MM.1S (cell line): ENCODE measurements at regions not wholly inside any gene's neighbourhood (a gene's known extent, or its start where the extent isn't known, plus 50 kb on each side); places are given as distances from the start of the nearest gene placed in this dataset.
A peak's percentile ranks its signal among the peaks of the same experiment; 100 is the strongest.
"Not testable (repeated sequence)": the region's sequence is repeated elsewhere in the genome, so short reads cannot be mapped to it uniquely, and the experiment has no call there.

Experiments used
- DNase-seq: peaks from one replicate; pipeline ENCODE4 v3.0.0-alpha.2; 2015
- H2AFZ ChIP-seq: fragments of 300-600 bp; sonication (generic); 2 replicates; pipeline ENCODE4 v1.6.0; 2016; ENCODE audit warnings: antibody characterized with exemption, low read length
- H3F3A ChIP-seq: fragments of 300-600 bp; sonication (generic); 2 replicates; pipeline ENCODE4 v1.6.1; 2016; ENCODE audit warnings: mild to moderate bottlenecking, antibody characterized with exemption, low read length, moderate library complexity, mixed read lengths; ENCODE audit not compliant: insufficient read depth
- H3K27ac ChIP-seq: fragments of 300-600 bp; sonication (generic); 2 replicates; pipeline ENCODE4 v1.5.1; 2016; ENCODE audit warnings: mild to moderate bottlenecking, low read length
- H3K27me3 ChIP-seq: fragments of 300-600 bp; sonication (generic); replicated peaks from 2 replicates; pipeline ENCODE4 v1.6.0; 2016; ENCODE audit warnings: low read length; ENCODE audit not compliant: insufficient read depth
- H3K36me3 ChIP-seq: fragments of 300-600 bp; sonication (generic); replicated peaks from 2 replicates; pipeline ENCODE4 v1.6.1; 2016; ENCODE audit warnings: mild to moderate bottlenecking, low read length, mixed read lengths; ENCODE audit not compliant: insufficient read depth
- H3K4me1 ChIP-seq: fragments of 300-600 bp; sonication (generic); 2 replicates; pipeline ENCODE4 v1.6.1; 2016; ENCODE audit warnings: low read length, mixed read lengths
- H3K4me2 ChIP-seq: fragments of 300-600 bp; sonication (generic); 2 replicates; pipeline ENCODE4 v1.6.0; 2016; ENCODE audit warnings: low read depth, low read length
- H3K4me3 ChIP-seq: fragments of 300-600 bp; sonication (generic); 2 replicates; pipeline ENCODE4 v1.5.1; 2016; ENCODE audit warnings: low read length, mixed read lengths
- H3K79me2 ChIP-seq: fragments of 300-600 bp; sonication (generic); 2 replicates; pipeline ENCODE4 v1.6.1; 2016; ENCODE audit warnings: mixed run types, low read length, mixed read lengths
- H3K9ac ChIP-seq: fragments of 300-600 bp; sonication (generic); 2 replicates; pipeline ENCODE4 v1.6.1; 2016; ENCODE audit warnings: low read length, mixed read lengths
- H3K9me2 ChIP-seq: fragments of 300-600 bp; sonication (generic); replicated peaks from 2 replicates; pipeline ENCODE4 v1.6.1; 2016; ENCODE audit warnings: mild to moderate bottlenecking, low read length, mixed read lengths; ENCODE audit not compliant: insufficient read depth
- H3K9me3 ChIP-seq: fragments of 300-600 bp; sonication (generic); replicated peaks from 2 replicates; pipeline ENCODE4 v1.6.1; 2016; ENCODE audit warnings: mild to moderate bottlenecking, low read length, mixed read lengths; ENCODE audit not compliant: insufficient read depth
- H4K20me1 ChIP-seq: fragments of 300-600 bp; sonication (generic); 2 replicates; pipeline ENCODE4 v1.6.1; 2016; ENCODE audit warnings: mild to moderate bottlenecking, low read length, moderate library complexity, mixed read lengths; ENCODE audit not compliant: insufficient read depth
- CTCF ChIP-seq: fragments of 300-600 bp; sonication (generic); IDR thresholded peaks from 2 replicates; pipeline ENCODE4 v1.5.1; 2016; ENCODE audit warnings: antibody characterized with exemption, low read length, mixed read lengths
- EZH2 ChIP-seq: fragments of 300-600 bp; sonication (generic); optimal IDR thresholded peaks from 2 replicates; pipeline ENCODE3; 2017; ENCODE audit warnings: low read depth, mild to moderate bottlenecking, antibody characterized with exemption, low read length, mixed read lengths
- EZH2phosphoT487 ChIP-seq: fragments of 300-600 bp; sonication (generic); IDR thresholded peaks from 2 replicates; pipeline ENCODE4 v1.6.1; 2018; ENCODE audit warnings: antibody characterized with exemption, low read length

GRCh38 chr3:144839991-144840390 lies 868.4 kb downstream of the DIPK2A start:
- Histone ChIP-seq H4K20me1 (no peaks in the 10 kb centered on the region), H3K4me2 (no peak overlapping the region), H3K9me2 (no peaks in the 10 kb centered on the region), H3K27me3 (no peaks in the 10 kb centered on the region), H3K79me2 (no peaks in the 10 kb centered on the region), H3K36me3 (no peaks in the 10 kb centered on the region), H3K9ac (no peak overlapping the region), H3K9me3 (no peaks in the 10 kb centered on the region), H2AFZ (no peak overlapping the region), H3K27ac (no peak overlapping the region), H3F3A (no peaks in the 10 kb centered on the region), H3K4me3 (no peak overlapping the region), H3K4me1 (no peaks in the 10 kb centered on the region)
- no peak for DNase-seq
- TF ChIP-seq EZH2phosphoT487 (no peak), CTCF (no peak), EZH2 (no peak)

- no peak overlapping the region for H2AFZ ChIP-seq
- H3K4me2 ChIP-seq: no peak overlapping the region
- H3K9ac ChIP-seq: no peak overlapping the region
- H3K27ac ChIP-seq: no peak overlapping the region
- H3K9me2 ChIP-seq: no peaks in the 10 kb centered on the region
- no peaks in the 10 kb centered on the region for H3K27me3 ChIP-seq
- no peaks in the 10 kb centered on the region for H3K79me2 ChIP-seq
- H3K4me3 ChIP-seq: no peak overlapping the region
- TF ChIP-seq CTCF: no peak
- no peaks in the 10 kb centered on the region for H3K4me1 ChIP-seq
- H4K20me1 ChIP-seq: no peaks in the 10 kb centered on the region
- H3F3A ChIP-seq: no peaks in the 10 kb centered on the region
- no peak for DNase-seq
- no peaks in the 10 kb centered on the region for H3K36me3 ChIP-seq
- H3K9me3 ChIP-seq: no peaks in the 10 kb centered on the region
Observed at GRCh38 chr3:144840866-144841265, 869.2 kb downstream of the DIPK2A start.

- H3K79me2 ChIP-seq: no peaks in the 10 kb centered on the region
- H3K4me3 ChIP-seq: no peak overlapping the region
- no peaks in the 10 kb centered on the region for H3K4me1 ChIP-seq
- DNase-seq: no peak
- H3K27ac ChIP-seq: no peak overlapping the region
- no peak overlapping the region for H2AFZ ChIP-seq
- no peak overlapping the region for H3K4me2 ChIP-seq
- TF ChIP-seq EZH2 (no peak), CTCF (0 out of 2 replicates have a peak, but pooled peaks have one; percentile 7), EZH2phosphoT487 (no peak)
- no peaks in the 10 kb centered on the region for H3K9me2 ChIP-seq
- H3K27me3 ChIP-seq: no peaks in the 10 kb centered on the region
- no peaks in the 10 kb centered on the region for H3K36me3 ChIP-seq
- no peaks in the 10 kb centered on the region for H3F3A ChIP-seq
- no peak overlapping the region for H3K9ac ChIP-seq
- no peaks in the 10 kb centered on the region for H3K9me3 ChIP-seq
- H4K20me1 ChIP-seq: no peaks in the 10 kb centered on the region
Observed at GRCh38 chr3:144843099-144843498, 871.5 kb downstream of the DIPK2A start.

- Histone ChIP-seq H4K20me1 (no peaks in the 10 kb centered on the region), H3K27me3 (no peaks in the 10 kb centered on the region), H3K4me2 (no peak overlapping the region), H3F3A (no peaks in the 10 kb centered on the region), H3K79me2 (no peaks in the 10 kb centered on the region), H2AFZ (no peak overlapping the region), H3K27ac (no peak overlapping the region), H3K36me3 (no peaks in the 10 kb centered on the region), H3K9me3 (no peaks in the 10 kb centered on the region), H3K9me2 (no peaks in the 10 kb centered on the region), H3K4me3 (no peak overlapping the region), H3K4me1 (no peaks in the 10 kb centered on the region), H3K9ac (no peak overlapping the region)
- no peak for DNase-seq
- TF ChIP-seq EZH2phosphoT487 (no peak), CTCF (no peak), EZH2 (no peak)
Observed at GRCh38 chr3:144852999-144853398, 881.4 kb downstream of the DIPK2A start.

GRCh38 chr3:144854020-144854419 lies 882.4 kb downstream of the DIPK2A start:
- not testable (repeated sequence) for H3F3A ChIP-seq, H3K27me3 ChIP-seq, H3K4me1 ChIP-seq, H3K36me3 ChIP-seq, H3K4me2 ChIP-seq, H4K20me1 ChIP-seq, H3K9me2 ChIP-seq, H3K9me3 ChIP-seq, H3K9ac ChIP-seq, H3K27ac ChIP-seq, DNase-seq, H3K79me2 ChIP-seq, H2AFZ ChIP-seq, H3K4me3 ChIP-seq
